C1 segment of cervical spinal cord (tissue), 14 donors: ENCODE measurements at regions not wholly inside any gene's neighbourhood (a gene's known extent, or its start where the extent isn't known, plus 50 kb on each side); places are given as distances from the start of the nearest gene placed in this dataset.
"Not testable (repeated sequence)": the region's sequence is repeated elsewhere in the genome, so short reads cannot be mapped to it uniquely, and the experiment has no call there.

Experiments used
- DNase-seq, 14 donors: peaks; one replicate each; lab custom pipeline; 2025; lab: John Stamatoyannopoulos, UW

GRCh38 chr6:141457984-141458383, 674.7 kb upstream of the GJE1 start:
- not testable (repeated sequence) for DNase-seq

- no peak for DNase-seq
Measured at GRCh38 chr6:141452354-141452686, 680.4 kb upstream of the GJE1 start.

- DNase-seq = no peak
Measured at GRCh38 chr6:141451511-141452353, 681.0 kb upstream of the GJE1 start.

GRCh38 chr6:141451181-141451510, 681.6 kb upstream of the GJE1 start:
- no peak for DNase-seq

- DNase-seq = no peak
Measured at GRCh38 chr6:141445928-141446628, 686.6 kb upstream of the GJE1 start.

GRCh38 chr6:141443668-141444289, 688.9 kb upstream of the GJE1 start:
- no peak for DNase-seq

- no peak for DNase-seq
Measured at GRCh38 chr6:141443032-141443431, 689.7 kb upstream of the GJE1 start.

GRCh38 chr6:141439513-141439912, 693.2 kb upstream of the GJE1 start:
- DNase-seq = no peak

GRCh38 chr6:141437685-141438084, 695.0 kb upstream of the GJE1 start:
- DNase-seq = no peak

- no peak for DNase-seq
Measured at GRCh38 chr6:141437011-141437410, 695.7 kb upstream of the GJE1 start.

- no peak for DNase-seq
Measured at GRCh38 chr6:141426400-141426980, 706.2 kb upstream of the GJE1 start.

GRCh38 chr6:141421378-141421777, 711.3 kb upstream of the GJE1 start:
- no peak for DNase-seq

- no peak for DNase-seq
Measured at GRCh38 chr6:141418076-141418475, 714.6 kb upstream of the GJE1 start.

GRCh38 chr6:141415896-141416295, 716.8 kb upstream of the GJE1 start:
- DNase-seq = no peak

GRCh38 chr6:141413196-141413595, 719.5 kb upstream of the GJE1 start:
- DNase-seq = no peak

- DNase-seq = no peak
Measured at GRCh38 chr6:141406761-141407160, 726.0 kb upstream of the GJE1 start.

GRCh38 chr6:141403827-141404226, 728.9 kb upstream of the GJE1 start:
- DNase-seq = no peak

GRCh38 chr6:141403103-141403502, 729.6 kb upstream of the GJE1 start:
- no peak for DNase-seq

GRCh38 chr6:141402489-141402888, 730.2 kb upstream of the GJE1 start:
- no peak for DNase-seq

- no peak for DNase-seq
Measured at GRCh38 chr6:141401851-141402250, 730.9 kb upstream of the GJE1 start.

GRCh38 chr6:141401168-141401567, 731.6 kb upstream of the GJE1 start:
- DNase-seq = no peak

- no peak for DNase-seq
Measured at GRCh38 chr6:141398949-141399348, 733.8 kb upstream of the GJE1 start.
